GM12892 (cell line): ENCODE measurements at regions not wholly inside any gene's neighbourhood (a gene's known extent, or its start where the extent isn't known, plus 50 kb on each side); places are given as distances from the start of the nearest gene placed in this dataset.
"Not testable (repeated sequence)": the region's sequence is repeated elsewhere in the genome, so short reads cannot be mapped to it uniquely, and the experiment has no call there.

ENCODE experiments used
- DNase-seq: peaks from one replicate; pipeline ENCODE4 v3.0.0; 2011; ENCODE audit not compliant: insufficient read length
- FAIRE-seq: peaks from 2 replicates; lab custom pipeline; 2011; peaks lifted over from hg19 to GRCh38; lab: Jason Lieb, UNC

GRCh38 chr1:146731981-146732680 is 206.0 kb upstream of the NBPF12 start:
- DNase-seq, FAIRE-seq: not testable (repeated sequence)

GRCh38 chr1:146729642-146730344 is 208.3 kb upstream of the NBPF12 start:
- not testable (repeated sequence) for DNase-seq, FAIRE-seq

- DNase-seq, FAIRE-seq: not testable (repeated sequence)
Observed at GRCh38 chr1:146715054-146715453, 223.1 kb upstream of the NBPF12 start.

- FAIRE-seq, DNase-seq: not testable (repeated sequence)
Observed at GRCh38 chr1:146710838-146711521, 227.1 kb upstream of the NBPF12 start.

GRCh38 chr1:146709302-146709701 is 228.8 kb upstream of the NBPF12 start:
- FAIRE-seq, DNase-seq: not testable (repeated sequence)

- not testable (repeated sequence) for FAIRE-seq
Observed at GRCh38 chr1:146704162-146704724, 233.9 kb upstream of the NBPF12 start.

GRCh38 chr1:146701320-146701719 is 236.8 kb upstream of the NBPF12 start:
- not testable (repeated sequence) for FAIRE-seq, DNase-seq

More at GRCh38 chr1:146704162-146704724, 233.9 kb upstream of the NBPF12 start:
- not testable (repeated sequence) for DNase-seq

- DNase-seq, FAIRE-seq: not testable (repeated sequence)
Observed at GRCh38 chr1:146695388-146695787, 242.7 kb upstream of the NBPF12 start.

- not testable (repeated sequence) for FAIRE-seq, DNase-seq
Observed at GRCh38 chr1:146691798-146692197, 246.3 kb upstream of the NBPF12 start.

GRCh38 chr1:146688893-146689292 is 249.2 kb upstream of the NBPF12 start:
- FAIRE-seq, DNase-seq: not testable (repeated sequence)

GRCh38 chr1:146686777-146687366 is 251.3 kb upstream of the NBPF12 start:
- FAIRE-seq = not testable (repeated sequence)

GRCh38 chr1:146683126-146683429 is 255.0 kb upstream of the NBPF12 start:
- not testable (repeated sequence) for DNase-seq, FAIRE-seq

More at GRCh38 chr1:146686777-146687366, 251.3 kb upstream of the NBPF12 start:
- DNase-seq = not testable (repeated sequence)

- DNase-seq, FAIRE-seq: not testable (repeated sequence)
Observed at GRCh38 chr1:146682227-146683125, 255.6 kb upstream of the NBPF12 start.

- DNase-seq, FAIRE-seq: not testable (repeated sequence)
Observed at GRCh38 chr1:146673729-146674299, 264.3 kb upstream of the NBPF12 start.

- not testable (repeated sequence) for DNase-seq, FAIRE-seq
Observed at GRCh38 chr1:146672608-146673007, 265.5 kb upstream of the NBPF12 start.

- not testable (repeated sequence) for DNase-seq, FAIRE-seq
Observed at GRCh38 chr1:146671588-146671987, 266.5 kb upstream of the NBPF12 start.

GRCh38 chr1:146670832-146671566 is 267.1 kb upstream of the NBPF12 start:
- FAIRE-seq, DNase-seq: not testable (repeated sequence)

- DNase-seq, FAIRE-seq: not testable (repeated sequence)
Observed at GRCh38 chr1:146666275-146666674, 271.8 kb upstream of the NBPF12 start.
